Neural progenitor cell (in vitro differentiated cells): ENCODE measurements at regions not wholly inside any gene's neighbourhood (a gene's known extent, or its start where the extent isn't known, plus 50 kb on each side); places are given as distances from the start of the nearest gene placed in this dataset.

Experiments used
- DNase-seq: peaks from one replicate; pipeline ENCODE4 v3.0.0-alpha.2; 2016; ENCODE audit warnings: low spot score
- H2AFZ ChIP-seq: fragments of 200-600 bp; sonication (generic); replicated peaks from 2 replicates; pipeline ENCODE4 v1.6.1; 2016; ENCODE audit warnings: antibody characterized with exemption
- H3F3A ChIP-seq: fragments of 200-600 bp; sonication (generic); 2 replicates; pipeline ENCODE4 v1.6.1; 2016; ENCODE audit warnings: antibody characterized with exemption, low read depth
- H3K27ac ChIP-seq: fragments of 200-600 bp; sonication (generic); 2 replicates; pipeline ENCODE4 v1.5.1; 2016; ENCODE audit warnings: mild to moderate bottlenecking
- H3K27me3 ChIP-seq: fragments of 200-600 bp; sonication (generic); 2 replicates; pipeline ENCODE4 v1.6.1; 2016; ENCODE audit warnings: mild to moderate bottlenecking, moderate library complexity
- H3K36me3 ChIP-seq: fragments of 200-600 bp; sonication (generic); 2 replicates; pipeline ENCODE4 v1.5.1; 2016
- H3K4me1 ChIP-seq: fragments of 200-600 bp; sonication (generic); 2 replicates; pipeline ENCODE4 v1.6.1; 2016; ENCODE audit warnings: mixed run types
- H3K4me2 ChIP-seq: fragments of 200-600 bp; sonication (generic); 2 replicates; pipeline ENCODE4 v1.6.1; 2016
- H3K4me3 ChIP-seq: fragments of 200-600 bp; sonication (generic); 2 replicates; pipeline ENCODE4 v1.5.1; 2016
- H3K79me2 ChIP-seq: fragments of 200-600 bp; sonication (generic); 2 replicates; pipeline ENCODE4 v1.6.1; 2016; ENCODE audit warnings: low read depth
- H3K9ac ChIP-seq: fragments of 200-600 bp; sonication (generic); 2 replicates; pipeline ENCODE4 v1.6.1; 2016
- H3K9me3 ChIP-seq: fragments of 200-600 bp; sonication (generic); 2 replicates; pipeline ENCODE4 v1.5.1; 2016; ENCODE audit warnings: low read depth
- H4K20me1 ChIP-seq: fragments of 200-600 bp; sonication (generic); 2 replicates; pipeline ENCODE4 v1.6.1; 2016; ENCODE audit warnings: low read depth
- H3K27ac Mint-ChIP-seq: 3 replicates; pipeline ENCODE4 v1.8.0; 2021; ENCODE audit warnings: mixed read lengths
- H3K27me3 Mint-ChIP-seq: 2 replicates; pipeline ENCODE4 v1.8.0; 2022; ENCODE audit warnings: low read depth, mild to moderate bottlenecking, inconsistent platforms, moderate library complexity, mixed read lengths; ENCODE audit not compliant: insufficient read depth
- H3K36me3 Mint-ChIP-seq: 3 replicates; pipeline ENCODE4 v1.8.0; 2021; ENCODE audit warnings: mixed read lengths
- H3K4me1 Mint-ChIP-seq: 3 replicates; pipeline ENCODE4 v1.8.0; 2021; ENCODE audit warnings: mixed read lengths
- H3K4me3 Mint-ChIP-seq: 3 replicates; pipeline ENCODE4 v1.8.0; 2021; ENCODE audit warnings: mild to moderate bottlenecking, moderate library complexity, mixed read lengths
- H3K9me3 Mint-ChIP-seq: 3 replicates; pipeline ENCODE4 v1.8.0; 2020; ENCODE audit warnings: mixed read lengths
- EZH2 ChIP-seq: fragments of 200-600 bp; sonication (generic); IDR thresholded peaks from 2 replicates; pipeline ENCODE4 v1.6.1; 2017; ENCODE audit warnings: antibody characterized with exemption, mild to moderate bottlenecking, moderate library complexity
- EZH2phosphoT487 ChIP-seq: fragments of 200-600 bp; sonication (generic); IDR thresholded peaks from 2 replicates; pipeline ENCODE4 v1.6.1; 2017; ENCODE audit warnings: antibody characterized with exemption
- TF ChIP-seq, protein P1 (sequence below): fragments of 200-600 bp; sonication (generic); IDR thresholded peaks from 2 replicates; pipeline ENCODE4 v1.5.1; 2017; ENCODE audit warnings: antibody characterized with exemption, mild to moderate bottlenecking

DNA sequence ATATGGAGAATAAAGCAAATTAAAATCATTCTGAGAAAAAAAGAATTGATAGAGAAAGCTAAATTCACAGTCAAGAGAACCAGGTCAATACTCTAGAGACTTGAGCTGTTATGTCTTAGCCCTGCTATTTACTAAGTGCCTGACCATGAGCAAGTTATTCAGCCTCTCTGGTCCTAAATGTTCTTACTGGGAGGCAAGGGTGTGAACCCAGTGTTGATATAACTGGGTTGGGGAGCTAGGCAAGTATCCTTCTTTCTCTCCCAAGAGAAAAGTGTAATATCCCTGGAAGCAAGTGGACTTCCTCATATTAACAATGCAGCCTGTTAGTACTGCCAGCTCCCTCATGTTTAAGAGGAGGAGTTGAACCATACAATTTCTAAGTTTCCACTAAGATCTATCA is 488.9 kb upstream of the RASGRP1 start:
- H3K36me3 ChIP-seq: no peaks in the 10 kb centered on the region
- no peak overlapping the region for H3K4me2 ChIP-seq
- no peak overlapping the region for H2AFZ ChIP-seq
- no peak overlapping the region for H3K4me3 ChIP-seq
- H3K27me3 ChIP-seq: no peaks in the 10 kb centered on the region
- no peak overlapping the region for H3K27ac ChIP-seq
- no peaks in the 10 kb centered on the region for H3K36me3 Mint-ChIP-seq
- DNase-seq: no peak
- no peak overlapping the region for H3K9ac ChIP-seq
- no peaks in the 10 kb centered on the region for H3F3A ChIP-seq
- peaks cover 6% of the 10 kb centered on the region for H3K9me3 Mint-ChIP-seq
- TF ChIP-seq EZH2 (no peak), EZH2phosphoT487 (no peak)
- TF ChIP-seq, protein P1, sequence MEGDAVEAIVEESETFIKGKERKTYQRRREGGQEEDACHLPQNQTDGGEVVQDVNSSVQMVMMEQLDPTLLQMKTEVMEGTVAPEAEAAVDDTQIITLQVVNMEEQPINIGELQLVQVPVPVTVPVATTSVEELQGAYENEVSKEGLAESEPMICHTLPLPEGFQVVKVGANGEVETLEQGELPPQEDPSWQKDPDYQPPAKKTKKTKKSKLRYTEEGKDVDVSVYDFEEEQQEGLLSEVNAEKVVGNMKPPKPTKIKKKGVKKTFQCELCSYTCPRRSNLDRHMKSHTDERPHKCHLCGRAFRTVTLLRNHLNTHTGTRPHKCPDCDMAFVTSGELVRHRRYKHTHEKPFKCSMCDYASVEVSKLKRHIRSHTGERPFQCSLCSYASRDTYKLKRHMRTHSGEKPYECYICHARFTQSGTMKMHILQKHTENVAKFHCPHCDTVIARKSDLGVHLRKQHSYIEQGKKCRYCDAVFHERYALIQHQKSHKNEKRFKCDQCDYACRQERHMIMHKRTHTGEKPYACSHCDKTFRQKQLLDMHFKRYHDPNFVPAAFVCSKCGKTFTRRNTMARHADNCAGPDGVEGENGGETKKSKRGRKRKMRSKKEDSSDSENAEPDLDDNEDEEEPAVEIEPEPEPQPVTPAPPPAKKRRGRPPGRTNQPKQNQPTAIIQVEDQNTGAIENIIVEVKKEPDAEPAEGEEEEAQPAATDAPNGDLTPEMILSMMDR: no peak
- H3K4me1 Mint-ChIP-seq: peaks cover 3% of the 10 kb centered on the region
- H4K20me1 ChIP-seq: no peaks in the 10 kb centered on the region
- no peaks in the 10 kb centered on the region for H3K79me2 ChIP-seq
- no peaks in the 10 kb centered on the region for H3K4me1 ChIP-seq
- no peaks in the 10 kb centered on the region for H3K9me3 ChIP-seq
- no peak overlapping the region for H3K4me3 Mint-ChIP-seq
- peaks cover 3% of the 10 kb centered on the region for H3K27me3 Mint-ChIP-seq
- H3K27ac Mint-ChIP-seq: no peak overlapping the region

DNA sequence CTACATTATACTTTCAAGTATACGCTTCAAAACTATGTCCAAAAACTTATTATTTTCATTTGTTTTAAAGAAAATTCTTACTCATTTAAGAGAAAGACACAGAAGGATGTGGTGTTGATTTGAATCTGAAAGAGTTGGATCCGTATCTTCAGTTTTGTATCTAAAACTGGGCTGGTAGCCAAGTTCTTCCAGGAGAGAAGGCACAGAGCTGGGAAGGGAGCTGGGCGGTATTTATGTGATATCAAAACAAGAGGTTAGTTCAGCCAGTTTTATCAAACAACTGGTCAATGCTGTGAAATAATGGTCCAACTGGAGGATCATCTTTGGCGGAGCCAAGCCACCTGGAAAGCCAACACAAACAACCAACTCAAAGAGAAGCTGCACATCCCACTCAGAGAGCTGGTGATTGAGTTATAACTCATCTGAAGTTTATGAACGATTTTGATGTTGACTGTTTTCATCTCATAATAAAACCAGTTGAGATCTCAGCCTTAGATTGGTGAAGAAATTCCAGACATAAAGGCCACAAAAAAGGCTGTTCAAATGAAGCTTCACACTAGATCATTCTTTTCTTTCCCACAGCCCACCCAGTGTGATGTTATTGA is 489.6 kb upstream of the RASGRP1 start:
- Histone ChIP-seq H2AFZ (no peak overlapping the region), H3K4me1 (no peaks in the 10 kb centered on the region), H3K79me2 (no peaks in the 10 kb centered on the region), H3K4me3 (no peak overlapping the region), H3F3A (no peaks in the 10 kb centered on the region), H4K20me1 (no peaks in the 10 kb centered on the region), H3K9me3 (no peaks in the 10 kb centered on the region), H3K4me2 (no peak overlapping the region), H3K27ac (no peak overlapping the region), H3K36me3 (no peaks in the 10 kb centered on the region), H3K27me3 (no peaks in the 10 kb centered on the region), H3K9ac (no peak overlapping the region)
- Mint-ChIP-seq H3K4me1 (peaks cover 3% of the 10 kb centered on the region), H3K36me3 (no peaks in the 10 kb centered on the region), H3K27me3 (peaks cover 2% of the 10 kb centered on the region), H3K9me3 (peaks cover 4% of the 10 kb centered on the region), H3K4me3 (no peak overlapping the region), H3K27ac (no peak overlapping the region)
- TF ChIP-seq EZH2 (no peak), EZH2phosphoT487 (no peak)
- TF ChIP-seq, protein P1: no peak
- DNase-seq: no peak

DNA sequence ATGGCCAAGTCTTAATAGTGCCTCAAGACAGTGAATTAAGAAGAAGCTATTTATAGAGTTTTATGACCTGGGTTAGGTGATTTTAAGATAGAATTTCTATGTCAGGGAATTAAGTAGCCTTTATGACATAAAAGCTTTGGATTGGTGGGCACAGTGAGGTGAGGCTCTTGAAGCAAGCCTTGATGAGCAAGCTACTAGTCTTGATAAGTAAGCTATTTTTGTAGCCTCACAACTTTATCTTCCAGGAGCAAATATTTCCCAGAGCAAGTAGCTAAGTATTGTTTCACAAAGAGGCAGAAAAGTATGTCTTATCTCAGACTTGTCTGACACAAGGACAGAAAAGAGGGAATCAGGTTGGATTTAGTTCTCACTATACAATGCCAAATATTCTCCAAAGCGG is 491.7 kb upstream of the RASGRP1 start:
- Histone ChIP-seq H4K20me1 (no peaks in the 10 kb centered on the region), H3K4me1 (no peaks in the 10 kb centered on the region), H3K27me3 (no peaks in the 10 kb centered on the region), H3K9ac (no peak overlapping the region), H3F3A (no peaks in the 10 kb centered on the region), H3K4me3 (no peak overlapping the region), H3K79me2 (no peaks in the 10 kb centered on the region), H3K4me2 (no peak overlapping the region), H3K9me3 (no peaks in the 10 kb centered on the region), H2AFZ (no peak overlapping the region), H3K27ac (no peak overlapping the region), H3K36me3 (no peaks in the 10 kb centered on the region)
- Mint-ChIP-seq H3K4me3 (no peak overlapping the region), H3K9me3 (no peaks in the 10 kb centered on the region), H3K4me1 (peaks cover 3% of the 10 kb centered on the region), H3K27me3 (no peaks in the 10 kb centered on the region), H3K36me3 (no peaks in the 10 kb centered on the region), H3K27ac (no peak overlapping the region)
- no peak for DNase-seq
- TF ChIP-seq EZH2phosphoT487 (no peak), EZH2 (no peak)
- TF ChIP-seq, protein P1: no peak
